Esophagus muscularis mucosa (tissue), 3 donors: ENCODE measurements at regions not wholly inside any gene's neighbourhood (a gene's known extent, or its start where the extent isn't known, plus 50 kb on each side); places are given as distances from the start of the nearest gene placed in this dataset.

ENCODE experiments used
- POLR2A ChIP-seq: fragments of 450-650 bp; IDR thresholded peaks from one replicate; pipeline ENCODE4 v1.6.1; 2017; ENCODE audit warnings: antibody characterized with exemption, moderate library complexity, mild to moderate bottlenecking, low read depth
- TF ChIP-seq, protein P1 (sequence below), 3 experiments: fragments of 200-600 bp in 2 of 3; fragments of 450-650 bp in 1 of 3; sonication (generic) in 2 of 3; IDR thresholded peaks; one replicate each; pipeline ENCODE4 v1.5.1; 2017 to 2019; ENCODE audit warnings: antibody characterized with exemption in 3 of 3, mild to moderate bottlenecking in 2 of 3, moderate library complexity in 1 of 3

GRCh38 chr4:123666486-123666885, 269.9 kb downstream of the SPRY1 start:
- TF ChIP-seq, protein P1, sequence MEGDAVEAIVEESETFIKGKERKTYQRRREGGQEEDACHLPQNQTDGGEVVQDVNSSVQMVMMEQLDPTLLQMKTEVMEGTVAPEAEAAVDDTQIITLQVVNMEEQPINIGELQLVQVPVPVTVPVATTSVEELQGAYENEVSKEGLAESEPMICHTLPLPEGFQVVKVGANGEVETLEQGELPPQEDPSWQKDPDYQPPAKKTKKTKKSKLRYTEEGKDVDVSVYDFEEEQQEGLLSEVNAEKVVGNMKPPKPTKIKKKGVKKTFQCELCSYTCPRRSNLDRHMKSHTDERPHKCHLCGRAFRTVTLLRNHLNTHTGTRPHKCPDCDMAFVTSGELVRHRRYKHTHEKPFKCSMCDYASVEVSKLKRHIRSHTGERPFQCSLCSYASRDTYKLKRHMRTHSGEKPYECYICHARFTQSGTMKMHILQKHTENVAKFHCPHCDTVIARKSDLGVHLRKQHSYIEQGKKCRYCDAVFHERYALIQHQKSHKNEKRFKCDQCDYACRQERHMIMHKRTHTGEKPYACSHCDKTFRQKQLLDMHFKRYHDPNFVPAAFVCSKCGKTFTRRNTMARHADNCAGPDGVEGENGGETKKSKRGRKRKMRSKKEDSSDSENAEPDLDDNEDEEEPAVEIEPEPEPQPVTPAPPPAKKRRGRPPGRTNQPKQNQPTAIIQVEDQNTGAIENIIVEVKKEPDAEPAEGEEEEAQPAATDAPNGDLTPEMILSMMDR (IDR thresholded peaks at IDR 0.05), result no peak
- no peak for TF ChIP-seq POLR2A
